Mucosa of rectum (tissue), 2 donors: ENCODE measurements at regions not wholly inside any gene's neighbourhood (a gene's known extent, or its start where the extent isn't known, plus 50 kb on each side); places are given as distances from the start of the nearest gene placed in this dataset.

Experiments
- H3K27ac ChIP-seq, 2 donors: one replicate each; pipeline ENCODE4 v1.7.0; 2013; ENCODE audit warnings: inconsistent platforms in 2 of 2, low read depth in 2 of 2, low read length in 2 of 2
- H3K27me3 ChIP-seq, 2 donors: one replicate each; pipeline ENCODE4 v1.7.0; 2013; ENCODE audit warnings: low read length in 2 of 2; ENCODE audit not compliant: control insufficient read depth in 2 of 2, insufficient read depth in 2 of 2
- H3K36me3 ChIP-seq, 2 donors: one replicate each; pipeline ENCODE4 v1.7.0; 2013; ENCODE audit warnings: low read length in 2 of 2; ENCODE audit not compliant: control insufficient read depth in 2 of 2, insufficient read depth in 2 of 2
- H3K4me1 ChIP-seq, 2 donors: one replicate each; pipeline ENCODE4 v1.7.0; 2013; ENCODE audit warnings: low read length in 2 of 2, mild to moderate bottlenecking in 1 of 2; ENCODE audit not compliant: control insufficient read depth in 2 of 2, insufficient read depth in 2 of 2
- H3K4me3 ChIP-seq, 2 donors: one replicate each; pipeline ENCODE4 v1.7.0; 2013; ENCODE audit warnings: low read length in 2 of 2
- H3K9ac ChIP-seq, 2 donors: one replicate each; pipeline ENCODE4 v1.7.0; 2013; ENCODE audit warnings: low read length in 2 of 2, low read depth in 1 of 2, mild to moderate bottlenecking in 1 of 2
- H3K9me3 ChIP-seq, 2 donors: one replicate each; pipeline ENCODE4 v1.7.0; 2013; ENCODE audit warnings: low read length in 2 of 2; ENCODE audit not compliant: control insufficient read depth in 2 of 2
- donor health status: healthy.
- donor health status: Normal muscosa, but diverticular disease.

GRCh38 chr4:107472265-107472948 lies 247.6 kb downstream of the PAPSS1 start:
- Histone ChIP-seq H3K36me3 (no peaks in the 10 kb centered on the region), H3K27me3 (no peaks in the 10 kb centered on the region), H3K4me1 (no peaks in the 10 kb centered on the region), H3K4me3 (no peak overlapping the region), H3K9ac (no peak overlapping the region), H3K9me3 (no peaks in the 10 kb centered on the region), H3K27ac (no peak overlapping the region)

- H3K27me3 ChIP-seq = no peaks in the 10 kb centered on the region
- no peaks in the 10 kb centered on the region for H3K36me3 ChIP-seq
- H3K4me3 ChIP-seq = no peak overlapping the region
- H3K9me3 ChIP-seq = no peaks in the 10 kb centered on the region
- H3K4me1 ChIP-seq = no peaks in the 10 kb centered on the region
- H3K9ac ChIP-seq = no peak overlapping the region
- no peak overlapping the region for H3K27ac ChIP-seq
Observed at GRCh38 chr4:107470173-107470572, 249.9 kb downstream of the PAPSS1 start.

- H3K27ac ChIP-seq = no peak overlapping the region
- no peak overlapping the region for H3K4me3 ChIP-seq
- no peaks in the 10 kb centered on the region for H3K27me3 ChIP-seq
- H3K9me3 ChIP-seq = no peaks in the 10 kb centered on the region
- H3K9ac ChIP-seq = no peak overlapping the region
- no peaks in the 10 kb centered on the region for H3K36me3 ChIP-seq
- H3K4me1 ChIP-seq = no peaks in the 10 kb centered on the region
Observed at GRCh38 chr4:107468812-107469211, 251.2 kb downstream of the PAPSS1 start.

- no peak overlapping the region for H3K9ac ChIP-seq
- no peaks in the 10 kb centered on the region for H3K4me1 ChIP-seq
- H3K9me3 ChIP-seq = no peaks in the 10 kb centered on the region
- no peak overlapping the region for H3K27ac ChIP-seq
- no peaks in the 10 kb centered on the region for H3K27me3 ChIP-seq
- H3K4me3 ChIP-seq = no peak overlapping the region
- H3K36me3 ChIP-seq = no peaks in the 10 kb centered on the region
Observed at GRCh38 chr4:107468156-107468555, 251.9 kb downstream of the PAPSS1 start.

GRCh38 chr4:107467461-107467860 lies 252.6 kb downstream of the PAPSS1 start:
- Histone ChIP-seq H3K27me3 (no peaks in the 10 kb centered on the region), H3K4me1 (no peaks in the 10 kb centered on the region), H3K9ac (no peak overlapping the region), H3K27ac (no peak overlapping the region), H3K9me3 (no peaks in the 10 kb centered on the region), H3K36me3 (no peaks in the 10 kb centered on the region), H3K4me3 (no peak overlapping the region)

GRCh38 chr4:107458194-107458593 lies 261.8 kb downstream of the PAPSS1 start:
- no peak overlapping the region for H3K9ac ChIP-seq
- H3K27me3 ChIP-seq = no peaks in the 10 kb centered on the region
- no peaks in the 10 kb centered on the region for H3K4me1 ChIP-seq
- no peaks in the 10 kb centered on the region for H3K9me3 ChIP-seq
- H3K36me3 ChIP-seq = no peaks in the 10 kb centered on the region
- no peak overlapping the region for H3K4me3 ChIP-seq
- H3K27ac ChIP-seq = no peak overlapping the region

GRCh38 chr4:107453987-107454386 lies 266.0 kb downstream of the PAPSS1 start:
- Histone ChIP-seq H3K9ac (no peak overlapping the region), H3K9me3 (no peaks in the 10 kb centered on the region), H3K27ac (no peak overlapping the region), H3K4me3 (no peak overlapping the region), H3K36me3 (no peaks in the 10 kb centered on the region), H3K27me3 (no peaks in the 10 kb centered on the region), H3K4me1 (no peaks in the 10 kb centered on the region)

- Histone ChIP-seq H3K9ac (no peak overlapping the region), H3K4me1 (no peaks in the 10 kb centered on the region), H3K27ac (no peak overlapping the region)
Observed at GRCh38 chr4:107452717-107453630, 267.1 kb downstream of the PAPSS1 start.

GRCh38 chr4:107449611-107450369 lies 270.2 kb downstream of the PAPSS1 start:
- Histone ChIP-seq H3K27me3 (no peaks in the 10 kb centered on the region), H3K4me3 (no peak overlapping the region), H3K9ac (no peak overlapping the region), H3K36me3 (no peaks in the 10 kb centered on the region), H3K9me3 (no peaks in the 10 kb centered on the region), H3K4me1 (no peaks in the 10 kb centered on the region), H3K27ac (no peak overlapping the region)

More at GRCh38 chr4:107452717-107453630, 267.1 kb downstream of the PAPSS1 start:
- no peaks in the 10 kb centered on the region for H3K36me3 ChIP-seq
- H3K27me3 ChIP-seq = no peaks in the 10 kb centered on the region
- H3K9me3 ChIP-seq = no peaks in the 10 kb centered on the region
- H3K4me3 ChIP-seq = no peak overlapping the region
